ENCODE measurements at regions not wholly inside any gene's neighbourhood (a gene's known extent, or its start where the extent isn't known, plus 50 kb on each side); places are given as distances from the start of the nearest gene placed in this dataset.
"Not testable (repeated sequence)": the region's sequence is repeated elsewhere in the genome, so short reads cannot be mapped to it uniquely, and the experiment has no call there.

DNA sequence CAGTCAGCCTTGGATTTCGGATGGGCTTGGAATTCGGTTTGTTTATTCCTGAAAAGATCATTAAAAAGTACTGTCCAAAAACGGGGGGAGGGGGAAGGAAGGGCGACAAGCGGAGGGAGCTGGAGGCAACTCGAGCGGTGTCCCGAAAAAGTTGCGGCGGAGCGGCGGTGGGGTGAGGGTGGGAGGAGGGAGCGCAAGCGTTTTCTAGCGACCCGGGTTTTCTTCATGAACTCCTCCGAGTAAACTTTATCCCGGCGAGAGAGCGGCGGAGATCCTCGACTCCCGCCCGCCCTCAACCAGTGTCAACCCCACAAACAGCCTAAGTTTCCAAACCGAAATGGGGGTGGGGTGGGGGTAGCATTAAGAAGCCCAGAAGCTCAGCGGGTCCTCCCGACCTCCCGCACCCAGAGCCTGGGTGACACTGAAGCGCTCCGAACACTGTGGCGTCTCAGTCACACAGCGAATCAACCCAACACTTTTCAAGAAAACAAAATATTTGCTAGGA, 133.0 kb upstream of the C11orf58 start:
- no peak for DNase-seq

DNA sequence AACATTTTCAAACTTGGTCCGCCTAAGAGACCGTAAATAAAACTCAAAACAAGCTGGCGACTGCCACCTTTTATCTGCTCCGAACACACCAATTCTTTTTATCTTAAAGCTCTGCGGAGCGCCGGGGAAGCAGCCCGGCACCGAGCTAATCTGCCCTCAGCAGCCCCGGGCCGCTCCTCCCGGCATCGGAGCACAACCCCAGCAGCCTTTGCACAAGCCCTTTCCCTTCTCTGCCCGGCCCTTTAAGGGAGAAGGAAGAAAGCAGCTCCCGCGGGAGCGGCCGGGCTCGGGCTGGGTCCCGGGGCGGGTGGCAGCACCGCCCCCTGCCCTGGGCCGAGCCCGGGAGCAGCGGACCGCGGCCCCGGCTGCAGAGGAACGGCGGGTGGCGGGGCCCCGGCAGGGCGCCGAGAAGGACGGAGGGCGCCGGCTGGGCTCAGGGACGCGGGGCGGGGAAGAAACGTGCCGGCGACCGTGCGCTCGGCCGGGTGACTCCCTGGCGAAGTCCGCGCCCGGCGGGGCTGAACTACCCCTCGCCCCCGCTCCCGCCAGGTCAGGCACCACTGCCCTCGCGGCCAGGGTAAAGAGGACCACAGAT, 133.6 kb upstream of the C11orf58 start:
- peak; percentile 38 for DNase-seq

DNA sequence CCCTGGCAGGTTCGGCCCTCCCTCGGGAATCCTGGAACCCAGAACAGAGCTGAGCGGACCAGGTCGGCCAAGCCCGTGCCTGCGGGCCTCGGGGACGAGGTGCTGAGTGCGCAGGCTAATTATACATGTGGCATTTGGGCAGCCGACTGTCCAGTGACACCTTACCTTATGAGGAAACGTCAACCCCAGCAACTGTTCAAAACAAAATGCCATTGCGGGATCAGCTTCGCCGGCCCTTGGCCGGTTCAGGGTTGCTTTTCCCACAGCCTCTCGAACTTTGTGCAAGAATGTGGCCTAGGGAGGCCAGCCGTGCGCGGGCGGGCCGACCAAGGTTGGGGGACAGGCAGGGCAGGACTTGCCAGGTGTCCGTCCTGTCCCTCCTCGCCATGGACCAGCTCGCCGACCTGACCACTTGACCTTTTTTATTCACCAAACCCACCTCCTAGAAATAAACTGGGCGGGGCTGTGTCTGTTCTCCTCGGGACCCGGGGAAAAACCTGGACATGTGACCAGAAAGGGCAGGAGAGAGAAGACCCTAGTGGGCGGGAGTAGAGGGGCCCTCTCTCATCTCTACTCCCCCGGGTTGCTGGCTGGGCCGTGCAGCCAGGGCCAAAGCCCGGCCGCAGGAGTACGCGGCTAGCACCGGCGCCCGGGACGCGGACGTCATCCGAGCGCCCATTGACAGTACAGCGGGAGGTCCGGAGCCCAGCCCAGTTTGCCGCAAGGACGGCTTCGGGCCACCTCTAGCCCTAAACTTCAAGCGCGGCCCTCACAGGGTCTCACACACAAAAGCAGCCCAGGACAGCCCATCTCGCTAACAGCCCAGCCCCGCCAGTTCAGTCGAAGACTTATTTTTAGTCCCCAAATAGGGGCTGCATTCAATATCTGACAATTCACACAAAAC, 134.3 kb upstream of the C11orf58 start:
- DNase-seq, result no peak

DNA sequence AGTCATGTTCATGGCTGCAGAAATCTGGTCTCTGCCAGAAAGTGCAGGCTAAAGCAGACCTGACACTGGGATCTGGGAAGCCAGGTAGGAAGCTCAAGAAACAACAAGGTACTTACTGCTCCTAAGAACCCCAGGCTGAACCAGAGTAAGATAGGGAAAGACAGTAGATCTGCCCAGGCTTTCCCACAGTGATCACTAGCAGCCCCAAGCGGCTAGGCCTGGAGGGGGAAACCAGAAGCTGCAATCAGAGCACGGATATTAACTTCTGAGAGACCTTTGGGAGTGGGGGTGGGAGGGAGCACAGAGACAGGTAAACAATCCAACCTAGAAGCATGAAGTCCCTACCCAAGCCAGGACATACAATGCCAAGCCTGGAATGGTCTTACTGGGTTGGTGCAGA, 135.2 kb upstream of the C11orf58 start:
- DNase-seq, result no peak

DNA sequence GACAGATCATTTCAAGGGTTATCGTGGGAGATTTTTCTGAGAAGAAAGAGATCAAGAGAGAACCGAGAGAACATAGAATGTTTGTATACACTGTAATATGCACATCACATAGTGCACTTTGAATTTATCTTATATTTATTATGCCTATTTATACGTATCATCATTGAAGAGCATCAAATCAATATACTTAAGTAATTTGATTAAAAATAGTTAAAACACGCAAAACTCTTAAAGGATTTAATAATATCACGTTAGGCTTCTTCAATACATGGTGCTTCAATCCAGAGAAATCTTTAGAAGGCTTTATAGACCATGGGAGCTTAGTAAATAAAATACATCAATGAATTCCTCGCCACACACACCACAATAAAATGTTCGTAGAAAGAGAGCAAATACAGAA, 139.5 kb upstream of the C11orf58 start:
- no peak for DNase-seq

DNA sequence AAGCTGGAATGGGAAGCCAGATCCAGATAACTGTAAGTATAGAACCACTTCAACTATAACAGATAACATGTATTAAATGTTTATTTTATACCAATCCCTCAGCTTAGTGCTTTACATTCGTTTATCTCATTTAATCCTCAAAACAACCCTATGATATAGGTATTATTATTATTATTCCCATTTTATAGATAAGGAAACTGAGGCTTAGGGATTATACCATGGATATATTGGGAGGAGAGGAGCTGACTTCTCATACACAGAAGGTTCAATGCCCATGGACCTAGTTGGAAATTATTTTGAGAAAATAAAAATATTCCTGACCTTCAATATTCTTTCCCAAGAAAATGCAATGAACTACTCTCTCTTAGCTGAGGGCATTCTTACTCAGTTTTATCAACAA, 140.4 kb upstream of the C11orf58 start:
- no peak for DNase-seq

DNA sequence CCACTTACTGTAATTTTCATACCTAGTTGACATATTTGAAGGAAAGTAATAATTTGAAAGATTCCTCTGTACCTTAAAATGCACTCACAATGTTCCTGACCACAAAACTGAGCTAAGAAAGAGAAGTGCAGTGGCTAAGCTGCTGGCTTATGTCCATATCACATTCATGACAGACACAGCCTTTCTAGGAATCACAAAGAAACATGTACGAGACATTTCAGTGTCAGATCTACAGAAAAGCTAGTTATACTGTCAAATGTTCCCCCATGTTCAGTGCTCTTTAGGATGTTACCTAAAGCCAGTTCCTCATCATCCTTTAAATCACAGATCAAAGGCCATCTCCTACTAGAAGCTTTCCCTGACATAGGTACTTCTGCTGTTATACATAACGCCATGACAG, 142.2 kb upstream of the C11orf58 start:
- no peak for DNase-seq

DNA sequence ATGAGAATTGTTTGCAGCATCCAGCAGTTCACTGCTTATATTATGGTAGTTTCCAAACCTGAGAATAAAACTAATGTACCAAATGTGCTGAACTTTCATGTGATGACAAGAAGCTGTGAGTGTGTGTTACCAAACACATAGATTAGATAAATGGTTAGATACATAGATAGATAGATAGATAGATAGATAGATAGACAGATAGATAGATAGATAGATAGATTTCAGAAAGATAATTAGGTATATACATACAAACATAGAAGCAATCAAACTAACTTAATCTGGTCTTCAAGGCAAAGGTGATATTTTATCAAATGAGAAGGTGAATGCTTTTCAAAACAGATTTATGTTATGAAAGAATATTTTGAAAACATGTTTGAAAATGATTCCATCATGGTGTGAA, 147.3 kb upstream of the C11orf58 start:
- DNase-seq, result no peak

DNA sequence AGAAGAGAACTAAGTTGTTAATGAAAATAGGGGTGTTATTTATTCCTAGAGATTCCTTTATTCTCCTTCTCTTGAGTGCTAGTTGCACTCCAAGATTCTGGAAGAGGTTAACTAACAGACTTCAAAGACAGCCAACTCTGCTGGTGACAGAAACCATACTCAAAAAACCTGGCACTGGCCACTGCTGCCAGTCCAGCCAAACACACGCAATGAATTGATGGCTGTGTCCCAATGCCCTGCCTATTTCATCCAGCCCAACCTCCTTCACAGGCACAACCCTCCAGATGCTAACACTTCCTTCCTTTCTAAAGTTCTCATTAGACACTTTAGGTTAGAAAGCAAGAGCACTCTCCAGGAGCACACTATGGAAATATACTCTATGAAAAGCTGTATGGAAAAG, 150.8 kb upstream of the C11orf58 start:
- DNase-seq, result no peak

DNA sequence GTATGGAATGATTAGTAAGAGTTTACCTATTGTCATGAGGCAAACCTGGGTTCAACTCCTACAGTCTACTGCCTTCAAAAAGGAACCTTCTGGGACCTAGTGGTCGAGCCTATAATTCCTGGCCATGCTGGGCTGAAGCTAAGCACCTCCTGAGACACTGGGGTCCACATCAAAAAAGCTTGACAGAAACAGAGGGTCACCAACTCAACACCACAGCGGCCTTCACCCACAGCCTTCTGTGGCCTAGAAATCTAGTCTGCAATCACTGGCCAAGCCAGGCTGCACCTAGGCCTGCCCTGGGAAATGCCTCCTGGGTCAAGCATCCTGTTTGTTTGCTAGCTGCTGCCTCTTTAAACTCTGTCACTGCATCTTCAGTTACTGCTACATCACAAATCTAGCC, 153.9 kb upstream of the C11orf58 start:
- no peak for DNase-seq

DNA sequence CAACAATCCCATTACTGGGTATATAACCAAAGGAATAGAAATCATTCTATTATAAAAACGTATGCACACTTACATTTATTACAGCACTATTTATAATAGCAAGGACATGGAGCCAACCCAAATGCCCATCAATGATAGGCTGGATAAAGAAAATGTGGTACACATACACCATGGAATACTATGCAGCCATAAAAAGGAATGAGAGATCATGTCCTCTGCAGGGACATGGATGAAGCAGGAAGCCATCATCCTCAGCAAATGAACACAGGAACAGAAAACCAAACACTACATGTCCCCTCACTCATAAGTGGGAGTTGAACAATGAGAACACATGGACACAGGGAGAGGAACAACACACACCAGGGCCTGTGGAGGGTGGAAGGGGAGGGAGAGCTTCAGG, 157.4 kb upstream of the C11orf58 start:
- not testable (repeated sequence) for DNase-seq

DNA sequence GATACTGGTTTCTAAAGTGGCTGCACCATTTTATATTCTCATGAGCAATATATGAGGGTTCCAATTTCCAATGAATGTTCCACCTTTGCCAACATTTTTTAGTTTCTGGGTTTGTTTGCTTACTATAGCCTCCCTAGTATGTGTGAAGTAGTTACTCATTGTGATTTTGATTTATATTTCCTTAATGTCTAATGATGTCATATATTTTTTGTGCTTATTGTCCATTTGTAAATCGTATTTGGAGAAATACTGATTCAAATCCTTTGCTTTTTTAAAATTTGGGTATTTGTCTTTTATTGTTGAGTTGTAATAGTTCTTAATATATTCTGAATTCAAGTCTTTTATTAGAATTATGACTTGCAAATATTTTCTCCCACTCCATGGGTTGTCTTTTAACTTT, 161.0 kb upstream of the C11orf58 start:
- no peak for DNase-seq

DNA sequence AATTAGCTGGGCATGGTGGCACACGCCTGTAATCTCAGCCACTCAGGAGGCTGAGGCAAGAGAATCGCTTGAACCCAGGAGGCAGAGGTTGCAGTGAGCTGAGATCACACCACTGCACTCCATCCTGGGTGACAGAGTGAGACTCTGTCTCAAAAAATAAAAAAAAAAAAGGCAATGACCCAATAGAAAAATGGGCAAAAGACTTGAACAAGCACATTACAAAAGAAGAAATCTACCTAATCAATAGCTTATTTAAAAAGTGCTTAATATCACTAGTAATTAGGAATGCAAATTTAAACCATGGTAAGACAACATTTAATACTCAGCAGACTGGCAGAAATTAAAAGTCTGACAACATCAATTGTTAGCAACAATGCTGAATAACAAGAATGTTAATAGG, 163.6 kb upstream of the C11orf58 start:
- DNase-seq, result not testable (repeated sequence)

DNA sequence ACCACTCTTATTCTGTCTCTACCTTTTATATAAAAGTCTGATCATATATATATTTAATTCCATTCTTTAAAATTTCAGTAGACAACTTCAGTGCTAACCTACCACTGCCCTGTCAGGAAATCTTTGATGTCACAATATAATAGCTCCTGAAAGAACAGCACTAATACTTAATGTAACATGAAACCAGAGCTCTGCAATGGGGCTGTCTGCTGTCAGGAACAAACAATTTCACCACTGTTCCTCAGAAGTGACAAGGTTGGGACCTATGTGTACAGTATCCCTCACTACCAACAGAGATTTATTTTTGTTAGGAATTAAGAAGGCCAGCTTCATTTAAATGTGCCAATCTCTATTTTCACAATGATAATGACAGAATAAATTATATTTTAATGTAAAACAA, 165.5 kb upstream of the C11orf58 start:
- no peak for DNase-seq

DNA sequence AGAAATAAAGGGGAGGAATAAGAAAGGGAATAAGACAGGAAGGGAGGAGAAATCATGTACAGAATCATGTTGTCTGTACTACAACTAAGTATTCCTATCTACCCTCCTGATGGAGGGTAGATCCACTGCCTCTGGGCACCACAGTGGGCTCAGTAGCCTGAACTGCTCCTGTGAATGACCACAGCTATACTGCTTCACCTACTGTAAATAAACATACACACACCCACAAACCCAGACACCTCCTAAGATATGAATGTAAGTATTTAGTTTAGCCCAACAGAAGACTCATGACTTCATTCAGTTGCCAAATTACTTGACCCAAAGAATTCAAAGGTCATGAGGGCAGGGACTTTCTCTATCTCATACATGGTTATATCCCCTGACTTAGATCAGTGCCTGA, 177.3 kb upstream of the C11orf58 start:
- DNase-seq, result no peak

DNA sequence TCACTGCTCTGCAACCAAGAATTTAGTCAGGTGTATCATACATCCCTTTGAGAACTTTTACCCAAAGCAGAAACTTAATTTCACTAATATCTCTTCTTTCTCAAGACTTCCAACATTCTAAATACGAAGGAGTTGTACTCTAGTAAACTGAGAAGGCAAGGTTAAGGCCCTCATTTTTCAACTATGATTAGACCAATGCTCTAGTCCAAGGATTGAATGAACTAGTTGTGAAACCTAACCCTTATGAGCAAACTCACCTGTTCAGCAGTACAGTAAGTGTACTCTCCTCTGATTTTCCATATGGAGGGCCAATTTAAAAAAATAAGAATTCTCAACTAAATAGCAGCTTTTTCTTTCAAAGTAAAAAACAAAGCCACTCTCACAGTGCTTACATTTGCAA, 180.0 kb upstream of the C11orf58 start:
- no peak for DNase-seq

DNA sequence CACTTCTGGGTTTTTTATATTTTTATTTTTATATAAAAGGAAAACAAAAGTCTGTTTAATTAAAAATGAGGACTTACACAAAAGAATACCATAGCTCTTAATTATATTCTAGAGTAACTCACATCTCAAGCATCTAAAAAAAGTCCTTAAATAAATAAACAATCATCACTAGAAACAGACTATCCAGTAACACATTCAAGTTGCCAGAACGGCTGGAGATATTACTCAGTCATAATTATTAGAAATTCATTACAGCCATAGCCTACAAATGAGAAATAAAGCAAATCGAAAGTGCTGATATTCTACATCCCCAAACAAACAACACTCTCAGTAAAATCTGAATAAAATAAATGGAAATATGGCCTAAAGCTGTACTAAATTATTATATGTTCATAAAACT, 182.5 kb upstream of the C11orf58 start:
- no peak for DNase-seq

DNA sequence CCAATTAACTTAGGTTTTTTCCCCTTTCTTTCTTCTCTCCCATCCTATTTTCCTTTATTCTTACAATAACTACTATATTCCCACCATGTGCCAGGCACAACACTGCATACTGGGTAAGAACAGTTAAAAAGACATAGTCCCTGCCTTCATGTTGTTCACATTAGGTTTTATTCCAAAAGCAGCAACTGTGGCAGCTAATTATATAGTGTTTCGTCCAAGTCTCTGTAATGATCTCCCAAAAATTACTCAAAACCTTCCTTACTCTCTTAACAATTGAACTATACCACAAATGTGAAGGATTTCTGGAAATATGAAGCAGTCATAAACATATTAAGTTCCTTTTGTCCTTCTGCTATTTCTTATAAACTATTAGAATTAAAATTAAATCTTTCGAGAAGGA, 184.1 kb upstream of the C11orf58 start:
- DNase-seq, result no peak

DNA sequence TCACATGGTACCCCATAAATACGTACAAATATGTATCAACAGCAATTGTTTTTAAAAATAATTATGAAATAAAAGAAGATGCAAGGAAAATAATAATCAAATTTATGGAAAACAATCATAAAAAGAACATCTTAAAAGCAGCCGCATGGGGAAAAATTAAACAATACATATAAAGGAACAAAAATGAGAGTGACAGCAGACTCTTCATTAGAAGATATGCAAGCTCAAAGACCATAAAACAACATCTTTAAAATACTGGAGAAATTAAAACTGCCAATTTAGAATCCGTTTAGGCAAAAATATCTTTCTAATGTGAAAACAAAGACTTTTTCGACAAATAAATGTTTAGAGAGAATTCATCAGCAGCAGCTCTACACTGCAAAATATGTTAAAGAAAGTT, 190.6 kb upstream of the C11orf58 start:
- DNase-seq, result no peak

DNA sequence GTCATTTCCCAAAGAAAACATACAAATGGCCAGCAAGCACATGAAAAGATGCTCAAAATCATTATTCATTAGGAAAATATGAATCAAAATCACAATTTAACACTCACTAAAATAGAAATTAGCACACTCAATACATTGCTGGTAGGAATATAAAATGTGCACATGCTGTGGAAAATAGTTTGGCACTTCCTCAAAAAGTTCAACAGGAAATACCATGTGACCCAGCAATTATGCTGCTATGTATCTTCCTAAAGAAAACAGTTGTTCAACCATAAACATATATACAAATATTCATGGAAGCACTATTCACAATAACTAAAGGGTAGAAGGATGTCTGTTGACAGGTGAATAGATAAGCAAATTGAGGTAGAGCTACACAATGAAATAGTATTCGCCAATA, 187.3 kb upstream of the SOX6 start:
- no peak for DNase-seq

DNA sequence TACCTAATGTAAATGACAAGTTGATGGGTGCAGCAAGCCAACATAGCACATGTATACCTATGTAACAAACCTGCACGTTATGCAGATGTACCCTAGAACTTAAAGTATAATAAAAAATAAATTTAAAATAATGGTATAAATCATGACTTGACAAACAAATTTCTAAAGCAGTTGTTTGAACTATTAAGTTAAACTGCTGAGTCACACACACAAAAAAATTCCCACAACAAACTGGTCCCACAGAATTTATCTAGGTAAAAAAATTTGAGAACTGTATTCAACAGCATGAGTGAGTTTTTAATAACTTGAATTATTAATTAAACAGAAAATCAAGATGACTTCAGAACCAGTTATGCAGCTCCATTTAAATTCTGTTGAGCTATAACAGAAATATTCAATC, 186.0 kb upstream of the SOX6 start:
- no peak for DNase-seq

DNA sequence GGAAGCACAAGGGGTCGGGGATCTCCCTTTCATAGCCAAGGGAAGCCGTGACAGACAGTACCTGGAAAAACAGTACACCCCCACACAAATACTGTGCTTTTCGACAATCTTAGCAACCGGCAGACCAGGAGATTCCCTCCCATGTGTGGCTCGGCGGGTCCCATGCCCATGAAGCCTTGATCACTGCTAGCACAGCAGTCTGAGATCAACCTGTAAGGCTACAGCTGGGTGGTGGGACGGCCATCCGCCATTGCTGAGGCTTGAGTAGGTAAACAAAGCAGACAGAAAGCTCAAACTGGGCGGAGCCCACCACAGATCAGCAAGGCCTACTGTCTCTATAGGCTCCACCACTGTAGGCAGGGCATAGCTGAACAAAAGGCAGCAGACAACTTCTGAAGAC, 180.2 kb upstream of the SOX6 start:
- no peak for DNase-seq

DNA sequence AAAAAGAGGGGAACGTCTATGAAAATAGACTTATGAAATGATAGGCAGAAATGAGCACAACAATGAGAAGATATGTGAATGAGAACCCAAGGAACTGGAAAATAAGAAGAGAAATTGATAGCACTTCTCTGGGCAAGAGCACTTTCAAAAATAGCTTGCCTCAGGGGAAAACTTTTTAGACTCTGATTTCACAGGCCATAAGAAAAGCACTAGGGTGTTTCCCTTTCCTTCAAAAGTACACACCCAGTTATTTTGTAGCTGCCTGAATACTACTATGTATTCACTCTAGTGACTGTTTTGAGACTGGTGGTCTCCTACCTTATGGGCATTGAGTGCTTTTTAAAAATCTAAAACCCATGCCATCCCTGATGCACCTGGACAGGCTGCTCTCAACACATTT, 172.3 kb upstream of the SOX6 start:
- DNase-seq, result no peak

DNA sequence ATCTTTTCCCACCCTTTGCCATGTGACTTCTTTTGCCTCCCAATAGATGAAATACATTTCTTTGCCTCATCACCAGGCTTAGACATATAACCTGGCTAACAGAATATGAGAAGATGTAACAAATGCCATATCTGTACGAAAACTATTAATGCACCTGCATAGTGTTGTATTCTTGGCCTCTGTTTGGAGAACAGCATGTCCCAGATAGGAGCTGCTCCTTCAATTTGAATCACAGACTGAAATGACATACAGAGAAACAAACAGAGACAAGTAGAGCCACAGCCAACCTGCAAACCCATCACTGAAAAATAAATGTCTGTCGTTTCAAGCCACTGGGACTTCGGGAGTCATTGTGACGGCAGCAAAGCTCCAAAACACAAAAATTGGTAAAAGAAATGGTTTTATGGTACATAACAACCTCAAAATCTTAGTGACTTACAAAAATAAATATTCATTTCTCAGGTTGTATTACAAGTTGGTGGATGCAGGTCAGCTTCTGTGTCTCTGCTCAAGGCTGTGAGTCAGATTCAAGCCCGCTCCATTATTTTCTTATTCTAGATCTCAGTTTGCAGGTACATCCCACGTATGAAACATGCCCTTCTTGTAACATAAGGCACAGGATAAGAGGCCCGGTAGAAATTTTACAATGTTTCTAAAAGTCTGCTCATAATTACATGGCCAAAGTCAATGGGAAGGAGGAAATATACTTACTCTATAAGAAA, 171.3 kb upstream of the SOX6 start:
- DNase-seq, result no peak
